CD4-positive, alpha-beta T cell treated with Interleukin-17A for 1 hour (primary cell): ENCODE measurements at regions not wholly inside any gene's neighbourhood (a gene's known extent, or its start where the extent isn't known, plus 50 kb on each side); places are given as distances from the start of the nearest gene placed in this dataset.
"Not testable (repeated sequence)": the region's sequence is repeated elsewhere in the genome, so short reads cannot be mapped to it uniquely, and the experiment has no call there.

Experiments used
- DNase-seq: peaks from one replicate; pipeline ENCODE4 v3.0.0-alpha.2; 2020

DNA sequence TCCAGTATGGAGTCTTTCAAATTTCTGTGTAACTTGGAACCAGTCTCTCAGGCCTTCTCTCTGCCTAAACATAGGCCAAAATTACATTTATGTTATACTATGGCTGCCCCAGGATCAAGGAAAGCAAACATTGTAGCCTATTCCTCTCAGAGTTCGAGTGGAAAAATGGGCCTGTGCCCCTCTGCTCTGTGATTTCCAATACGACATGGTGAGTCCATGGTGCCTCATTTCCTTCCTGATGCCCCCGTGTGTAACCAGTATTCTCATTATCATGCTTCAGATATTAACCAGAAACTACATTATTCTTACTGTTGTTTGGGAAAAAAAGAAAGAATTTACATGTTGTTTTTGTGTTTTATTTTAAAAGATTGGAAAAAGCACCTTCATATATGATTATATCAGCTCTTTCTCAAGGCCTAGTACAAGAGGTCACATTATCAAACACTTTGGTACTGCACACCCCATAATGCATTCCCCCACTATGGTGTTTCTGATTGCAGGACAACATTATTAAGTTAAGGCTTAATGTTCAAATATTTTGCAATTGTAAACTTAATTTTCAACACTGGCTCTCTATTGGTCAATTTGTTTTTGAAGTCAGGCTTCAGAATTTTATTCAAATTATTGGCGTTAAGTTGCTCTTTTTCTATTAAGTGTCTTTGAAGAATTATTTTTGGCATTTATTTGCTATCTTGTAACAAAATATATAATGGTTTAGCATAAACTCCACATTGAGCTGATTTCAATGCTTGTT, 151.8 kb upstream of the SLC27A6 start:
- no peak for DNase-seq

DNA sequence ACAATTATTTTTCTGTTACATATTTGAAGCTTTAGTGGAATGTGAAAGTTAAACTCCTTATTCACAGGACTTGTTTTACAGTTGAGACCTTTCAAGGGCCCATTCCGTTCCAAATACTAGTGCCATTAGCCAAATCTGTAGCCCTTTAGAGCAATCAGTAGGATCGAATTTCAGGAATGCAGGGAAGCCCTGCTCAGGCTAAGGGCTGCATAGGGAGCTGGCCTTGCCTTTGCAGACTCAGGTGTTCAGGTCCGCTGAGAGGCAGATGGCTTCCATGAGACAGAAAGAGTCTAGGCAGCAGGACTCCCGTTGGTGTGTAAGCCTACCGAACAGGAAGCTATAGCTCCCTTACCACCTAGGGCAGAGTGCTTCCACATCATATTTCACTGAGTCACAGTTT, 150.1 kb upstream of the SLC27A6 start:
- DNase-seq, result no peak

DNA sequence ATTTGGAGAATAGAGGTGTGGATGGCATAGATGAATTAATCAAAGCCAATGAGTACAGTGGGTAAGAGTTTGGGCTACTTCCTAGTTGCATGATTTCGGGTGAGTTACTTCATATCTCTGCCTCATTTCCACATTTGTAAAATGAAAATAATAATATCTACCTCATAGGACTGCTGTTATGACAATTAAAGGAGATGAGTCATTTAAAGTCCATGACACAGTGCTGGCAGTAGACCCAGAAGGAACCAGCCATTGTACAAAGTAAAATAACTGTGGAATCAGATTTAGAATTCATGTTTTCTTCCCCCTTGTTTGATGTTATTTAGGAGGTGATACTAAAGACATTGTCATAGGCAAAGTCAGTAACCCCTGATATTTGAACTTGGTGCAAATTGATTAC, 139.5 kb upstream of the SLC27A6 start:
- no peak for DNase-seq

DNA sequence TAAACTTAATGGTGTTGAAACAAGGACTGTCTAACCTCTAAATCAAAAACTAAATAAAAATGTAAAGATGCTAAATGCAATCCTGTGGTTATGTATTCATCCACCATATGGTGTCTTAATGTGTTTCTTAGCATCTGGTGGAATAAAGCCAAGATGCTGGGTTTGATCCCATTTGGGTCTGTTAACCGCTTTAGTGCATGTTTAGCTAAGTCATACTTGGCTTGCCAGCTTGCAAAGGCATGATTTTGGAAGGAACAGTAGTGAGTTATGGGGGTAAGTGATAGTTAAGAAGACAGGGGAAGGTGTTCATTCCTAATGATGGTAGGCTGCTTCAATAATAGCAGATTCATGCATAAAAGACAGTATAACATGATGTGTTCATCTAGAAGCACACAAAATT, 139.0 kb upstream of the SLC27A6 start:
- DNase-seq, result no peak

DNA sequence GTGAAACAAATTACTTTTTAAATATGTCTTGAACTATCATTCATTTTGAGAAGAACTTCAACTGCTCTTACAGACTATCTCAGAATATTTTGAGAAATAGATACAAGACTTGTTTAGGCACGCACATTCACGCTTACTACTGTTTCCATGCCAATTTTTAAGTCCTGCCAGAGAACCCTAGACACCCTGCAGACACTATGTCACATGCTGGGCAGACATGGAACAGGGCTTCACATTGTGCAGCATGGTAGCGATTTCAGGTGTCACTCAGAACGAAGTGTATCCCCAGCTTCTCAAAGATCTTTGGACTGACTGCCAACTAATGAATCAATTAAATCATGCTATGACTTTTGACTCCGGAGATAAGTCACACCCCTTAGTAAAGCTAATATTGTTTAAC, 128.7 kb upstream of the SLC27A6 start:
- DNase-seq, result no peak

DNA sequence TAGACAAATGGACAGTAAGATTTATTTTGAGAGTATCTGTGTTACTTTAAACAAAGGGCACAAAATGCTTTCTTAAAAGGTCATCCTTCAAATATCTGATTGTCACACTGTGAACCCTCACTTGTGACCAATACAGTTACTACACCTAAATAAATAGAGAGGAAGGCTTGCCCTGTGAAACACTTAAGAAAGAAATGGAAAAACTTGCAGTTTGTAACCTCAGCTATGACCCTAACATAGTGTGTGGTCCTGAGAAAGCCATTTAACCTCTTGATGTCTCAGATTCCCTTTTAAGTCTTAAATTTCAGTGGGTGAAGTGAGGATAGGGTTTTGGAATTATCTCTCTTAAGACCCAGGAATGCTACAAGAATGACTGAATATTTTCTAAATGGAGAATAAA, 126.7 kb upstream of the SLC27A6 start:
- no peak for DNase-seq

DNA sequence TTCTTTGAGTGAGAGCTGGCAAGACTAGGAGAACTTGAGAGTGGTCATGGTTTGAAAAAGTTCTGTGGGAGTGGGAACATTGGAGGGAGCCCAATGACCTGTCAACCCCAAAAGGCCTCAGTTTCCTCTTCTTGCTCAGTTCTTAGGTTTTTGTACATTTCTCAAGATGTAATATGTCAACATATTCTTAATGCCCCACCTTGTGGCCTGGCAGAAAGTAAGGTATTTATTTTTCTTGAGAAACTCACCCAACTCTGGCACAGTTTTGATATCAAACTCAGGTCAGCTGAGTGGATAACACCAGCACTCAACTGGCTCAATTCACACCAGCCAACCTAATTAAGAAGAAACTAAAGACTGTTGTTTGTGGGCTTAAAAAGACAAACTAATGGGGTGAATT, 123.0 kb upstream of the SLC27A6 start:
- no peak for DNase-seq

DNA sequence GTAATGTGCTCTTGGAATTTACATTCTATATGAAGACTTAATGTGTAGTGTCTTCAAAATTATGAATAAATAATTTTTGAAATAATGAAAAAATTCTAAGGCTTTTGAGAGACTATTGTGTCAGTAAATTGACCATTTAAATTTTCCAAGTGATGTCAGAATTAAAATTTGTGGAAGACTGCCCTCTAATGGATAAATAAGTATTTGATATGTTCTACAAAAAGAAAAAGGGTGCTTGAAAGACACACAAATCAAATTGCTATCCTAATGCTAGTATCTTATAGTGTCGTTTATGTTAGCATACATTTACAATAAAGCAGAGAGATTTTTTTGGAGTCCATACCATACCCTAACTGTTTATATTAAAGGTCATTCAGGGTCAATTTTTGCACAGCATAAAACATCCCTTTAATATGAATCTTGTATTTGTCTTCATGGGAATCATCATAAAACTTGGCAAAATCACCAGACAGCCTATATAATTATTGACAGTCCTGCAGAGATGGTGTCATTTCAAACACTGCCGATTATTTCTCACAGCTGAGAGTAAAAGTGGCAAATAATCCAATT, 120.8 kb upstream of the SLC27A6 start:
- no peak for DNase-seq

DNA sequence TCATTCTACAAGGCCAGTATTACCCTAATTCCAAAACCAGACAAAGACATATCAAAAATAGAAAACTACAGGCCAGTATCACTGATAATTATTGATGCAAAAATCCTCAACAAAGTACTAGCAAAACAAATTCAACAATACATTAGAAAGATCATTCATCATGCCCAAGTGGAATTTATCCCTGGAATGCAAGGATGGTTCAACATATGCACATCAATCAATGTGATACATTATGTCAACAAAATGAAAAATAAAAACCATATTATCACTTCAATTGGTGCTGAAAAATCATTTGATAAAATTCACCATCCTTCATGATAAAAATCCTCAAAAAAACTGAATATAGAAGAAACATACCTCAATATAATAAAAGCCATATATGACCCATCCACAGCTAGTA, 115.2 kb upstream of the SLC27A6 start:
- no peak for DNase-seq

DNA sequence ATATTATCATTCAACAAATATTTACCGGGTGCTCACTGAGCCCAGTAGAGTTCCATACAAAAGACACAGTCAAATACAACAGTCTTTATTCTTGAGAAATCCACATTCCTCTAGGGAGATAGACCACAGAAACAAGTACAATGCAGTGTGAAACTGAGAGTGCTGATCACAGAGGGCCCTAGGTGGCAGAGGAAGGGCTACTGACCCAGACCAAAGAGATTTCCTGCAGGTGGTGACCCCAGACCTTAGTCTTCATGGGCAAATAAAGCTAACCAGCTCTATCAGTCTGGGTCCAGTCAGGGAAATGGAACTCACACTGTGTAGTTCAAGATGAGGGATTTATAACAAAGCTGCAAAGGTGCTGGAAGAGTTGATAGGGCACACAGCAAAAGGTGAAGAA, 110.4 kb upstream of the SLC27A6 start:
- no peak for DNase-seq

DNA sequence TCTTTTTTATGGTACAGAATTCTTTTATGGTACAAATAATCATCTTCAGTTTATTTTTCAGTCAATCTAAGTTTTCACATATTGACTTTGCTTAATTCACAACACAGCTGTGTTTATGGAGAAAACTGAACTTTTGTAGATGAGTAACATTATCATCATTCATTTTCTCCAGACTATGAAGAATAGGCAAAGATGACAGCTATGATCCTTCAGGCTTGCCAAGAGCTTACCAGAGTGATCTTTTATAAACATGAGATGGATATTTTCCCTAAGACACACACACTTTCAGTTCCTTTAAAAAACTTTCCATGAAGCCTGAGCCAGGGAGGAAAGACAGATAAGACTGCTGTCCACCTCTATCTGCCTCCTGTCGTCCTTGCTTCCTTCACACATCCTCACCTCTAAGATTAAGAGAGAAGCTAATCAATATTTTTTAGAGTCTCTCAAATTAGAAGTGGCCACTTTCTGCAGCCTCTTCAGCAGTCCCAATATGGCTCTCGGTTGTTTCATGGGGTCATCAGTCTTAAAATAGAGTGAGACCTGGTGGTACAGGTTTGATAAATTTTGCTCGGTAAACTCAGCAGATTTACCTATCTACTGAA, 108.1 kb upstream of the SLC27A6 start:
- no peak for DNase-seq

DNA sequence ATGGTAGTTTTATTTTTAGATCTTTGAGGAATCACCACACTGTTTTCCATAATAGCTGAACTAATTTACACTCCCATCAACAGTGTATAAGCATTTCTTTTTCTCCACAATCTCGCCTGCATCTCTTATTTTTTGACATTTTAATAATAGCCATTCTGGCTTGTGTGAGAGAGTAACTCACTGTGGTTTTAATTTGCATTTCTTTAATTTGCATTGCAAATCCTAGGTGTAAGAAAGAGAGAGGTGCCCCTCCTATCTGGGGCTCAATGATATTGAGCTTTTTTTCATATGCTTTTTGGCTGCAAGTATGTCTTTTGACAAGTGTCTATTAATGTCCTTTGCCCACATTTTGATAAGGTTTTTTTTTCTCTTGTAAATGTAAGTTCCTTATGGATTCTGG, 106.3 kb upstream of the SLC27A6 start:
- no peak for DNase-seq

DNA sequence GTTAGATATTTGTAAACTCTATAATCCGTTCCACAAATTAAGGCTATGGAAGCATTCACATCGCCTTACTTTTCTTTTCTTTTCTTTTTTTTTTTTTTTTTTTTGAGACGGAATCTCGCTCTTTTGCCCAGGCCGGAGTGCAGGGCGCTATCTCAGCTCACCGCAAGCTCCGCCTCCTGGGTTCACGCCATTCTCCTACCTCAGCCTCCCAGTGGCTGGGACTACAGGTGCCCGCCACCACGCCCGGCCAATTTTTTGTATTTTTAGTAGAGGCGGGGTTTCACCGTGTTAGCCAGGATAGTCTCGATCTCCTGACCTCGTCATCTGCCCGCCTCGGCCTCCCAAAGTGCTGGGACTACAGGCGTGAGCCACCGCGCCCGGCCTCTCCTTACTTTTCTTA, 104.1 kb upstream of the SLC27A6 start:
- not testable (repeated sequence) for DNase-seq

DNA sequence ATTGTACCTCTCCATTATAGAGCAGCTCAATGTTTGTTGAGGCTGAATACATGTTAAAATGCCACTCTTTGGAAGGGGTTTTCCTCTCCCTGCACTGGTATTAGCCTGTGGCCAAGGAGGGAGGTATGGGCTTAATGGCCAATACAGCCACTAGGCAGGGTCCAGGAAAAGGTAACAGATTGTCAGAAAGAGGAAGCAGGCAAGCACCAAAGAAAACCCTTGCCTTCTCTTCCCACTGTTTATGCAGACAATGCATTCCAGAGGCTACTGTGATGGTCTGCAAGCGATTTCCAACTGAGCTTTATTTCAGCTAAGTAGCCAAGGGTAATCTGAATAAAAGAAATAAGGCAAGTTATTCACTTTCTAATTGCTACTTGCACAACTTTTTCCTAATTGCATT, 95.3 kb upstream of the SLC27A6 start:
- no peak for DNase-seq

DNA sequence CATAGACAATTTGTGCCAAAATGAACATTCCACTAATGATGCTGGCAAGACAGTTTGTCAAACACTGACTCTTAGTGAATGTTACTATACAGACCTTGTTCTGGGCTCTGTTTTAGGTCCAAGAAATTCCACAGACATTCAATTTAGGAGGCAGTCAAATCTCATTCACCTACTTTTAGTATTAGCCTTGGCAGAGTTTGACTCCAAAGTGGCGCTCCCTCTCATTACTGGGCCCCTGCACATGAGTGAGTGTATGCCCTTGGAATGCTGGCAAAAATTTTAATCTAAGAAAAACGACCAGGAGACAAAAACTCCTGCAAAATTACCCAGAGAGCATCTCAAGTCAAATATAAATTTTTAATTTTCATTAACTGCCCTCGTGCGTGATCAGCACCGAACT, 94.9 kb upstream of the SLC27A6 start:
- no peak for DNase-seq

DNA sequence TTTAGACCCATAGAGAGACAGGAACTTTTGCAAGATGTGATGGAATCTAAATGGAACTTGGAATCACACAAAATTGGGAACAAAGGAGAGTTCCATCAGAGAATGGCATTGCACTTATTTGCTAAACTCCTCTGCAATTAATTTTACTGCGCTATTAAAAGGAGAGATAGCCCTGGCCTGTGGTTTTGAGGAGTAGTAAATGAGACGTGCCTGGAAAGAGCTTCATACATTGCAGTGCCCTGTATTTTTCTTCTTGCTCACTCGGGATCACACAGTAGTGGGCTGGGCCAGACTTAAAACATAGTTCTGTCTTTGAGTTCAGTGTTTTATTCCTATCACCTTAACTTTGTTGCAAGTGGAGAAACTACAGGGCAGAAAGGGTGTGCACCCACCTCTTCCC, 94.4 kb upstream of the SLC27A6 start:
- no peak for DNase-seq

DNA sequence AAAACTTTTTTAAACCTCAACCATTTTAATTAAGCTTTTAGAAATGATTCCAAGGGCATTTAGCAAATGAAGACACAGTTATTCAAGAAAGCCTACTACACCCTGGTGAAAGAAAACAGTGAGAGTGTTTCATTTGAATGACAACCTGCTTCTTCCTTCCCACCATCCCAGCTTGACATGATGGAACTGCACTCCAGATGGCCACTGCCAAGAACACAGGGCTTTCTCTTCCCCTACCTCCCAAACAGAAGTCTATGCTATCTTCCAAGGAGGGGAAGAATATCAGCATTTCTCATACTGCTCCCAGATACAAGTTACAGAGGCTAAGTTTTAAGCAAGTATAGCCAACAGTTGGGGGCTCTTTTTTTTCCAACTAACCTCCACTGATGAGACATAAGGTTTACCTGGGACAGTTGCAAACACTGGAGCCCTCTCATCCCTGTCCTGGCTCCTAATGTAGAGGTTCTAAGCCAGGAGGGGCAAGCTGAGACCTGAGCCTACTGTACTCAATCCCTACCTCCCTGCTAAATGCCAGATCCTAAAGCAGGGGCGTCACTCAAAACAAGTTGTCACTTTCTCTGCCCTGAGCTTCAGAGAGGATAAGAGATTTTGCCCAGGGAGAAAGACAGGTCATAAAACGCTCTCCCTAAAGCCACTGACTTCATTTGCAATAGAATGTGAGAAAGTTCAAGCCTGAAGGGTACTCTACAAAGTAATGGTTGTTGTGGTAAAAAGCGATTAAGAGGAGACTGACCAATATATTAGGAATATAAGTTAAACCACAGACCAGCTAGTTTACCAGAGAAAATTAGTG, 88.5 kb upstream of the SLC27A6 start:
- DNase-seq, result no peak

DNA sequence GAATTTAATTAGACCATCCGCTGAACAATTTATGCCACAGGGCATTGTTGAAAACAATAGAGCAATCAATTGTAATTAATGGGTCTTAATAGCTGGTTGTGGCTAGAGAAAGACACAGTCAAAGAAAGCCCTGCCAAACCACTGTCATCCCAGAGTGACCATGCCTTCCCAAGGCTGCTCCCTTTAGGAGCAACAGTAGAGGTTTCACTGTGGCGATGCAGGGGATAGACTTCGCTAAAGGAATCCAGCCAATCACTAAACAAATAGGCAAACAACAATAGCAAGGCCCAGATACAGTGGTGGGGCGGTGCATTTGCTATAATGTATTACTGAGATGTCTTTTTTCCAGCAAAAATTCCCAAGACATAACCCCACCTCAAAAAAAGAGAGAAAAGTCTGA, 87.8 kb upstream of the SLC27A6 start:
- DNase-seq, result no peak

DNA sequence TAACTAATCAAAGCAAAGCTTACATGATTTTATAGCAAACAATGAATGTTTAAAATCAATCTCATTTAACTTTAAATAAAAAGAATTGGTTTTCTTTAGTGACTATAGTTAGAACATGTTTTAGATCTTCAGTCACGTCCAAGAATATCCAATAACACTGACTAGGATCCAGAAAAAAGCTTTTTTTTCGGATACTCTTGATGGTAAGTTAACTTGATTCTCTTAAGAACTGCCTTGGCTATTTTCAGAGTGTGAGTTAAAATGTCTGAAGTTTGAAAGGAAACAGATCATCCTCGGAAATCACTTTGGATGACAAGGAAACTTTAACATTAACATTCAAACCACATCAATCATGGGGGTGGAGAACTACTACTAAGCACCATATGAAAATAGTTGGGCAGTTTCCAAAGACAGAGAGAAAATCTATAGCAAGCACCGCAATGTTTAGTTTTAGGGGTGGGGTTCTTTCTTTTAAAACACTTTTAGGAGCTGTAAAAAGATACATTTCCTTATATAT, 83.7 kb upstream of the SLC27A6 start:
- DNase-seq, result no peak

DNA sequence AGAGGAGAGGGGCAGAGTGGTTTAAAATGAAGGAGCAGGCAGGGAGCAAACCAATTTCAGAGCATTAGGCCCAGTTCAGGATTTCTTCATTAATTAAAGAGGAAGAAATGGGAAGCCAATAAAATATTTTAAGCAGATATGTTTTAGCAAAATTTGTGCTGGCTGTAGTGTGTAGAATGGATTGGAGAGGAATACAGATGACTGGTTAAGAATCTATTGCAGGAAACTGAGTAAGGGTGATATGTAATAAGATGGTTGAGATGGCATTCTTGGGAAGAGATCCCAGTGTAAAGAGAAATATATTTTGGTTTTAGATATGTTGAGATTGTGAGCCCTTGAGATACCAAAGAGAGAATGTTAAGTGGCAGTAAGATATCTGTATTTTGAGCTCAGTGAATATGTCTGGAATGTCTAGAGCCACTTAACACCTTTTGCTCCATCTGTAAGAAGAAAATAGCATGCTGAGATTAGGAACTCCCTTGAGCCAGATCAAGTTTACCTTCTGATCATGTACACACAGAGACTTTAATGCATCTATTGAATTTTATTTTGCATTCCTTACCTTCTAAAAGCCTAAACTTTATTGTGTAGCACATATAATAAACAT, 79.5 kb upstream of the SLC27A6 start:
- DNase-seq, result no peak

DNA sequence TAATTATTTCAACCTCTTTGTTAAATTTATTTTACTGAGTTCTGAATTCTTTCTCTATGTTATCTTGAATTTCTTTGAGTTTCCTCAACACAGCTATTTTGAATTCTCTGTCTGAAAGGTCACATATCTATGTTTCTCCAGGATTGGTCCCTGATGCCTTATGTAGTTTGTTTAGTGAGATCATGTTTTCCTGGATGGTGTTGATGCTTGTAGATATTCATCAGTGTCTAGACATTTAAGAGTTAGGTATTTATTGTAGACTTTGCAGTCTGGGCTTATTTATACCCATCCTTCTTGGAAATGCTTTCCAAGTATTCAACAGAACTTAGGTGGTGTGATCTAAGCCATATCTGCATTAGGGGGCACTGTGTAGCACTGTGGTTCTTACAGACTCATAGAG, 70.2 kb upstream of the SLC27A6 start:
- DNase-seq, result no peak

DNA sequence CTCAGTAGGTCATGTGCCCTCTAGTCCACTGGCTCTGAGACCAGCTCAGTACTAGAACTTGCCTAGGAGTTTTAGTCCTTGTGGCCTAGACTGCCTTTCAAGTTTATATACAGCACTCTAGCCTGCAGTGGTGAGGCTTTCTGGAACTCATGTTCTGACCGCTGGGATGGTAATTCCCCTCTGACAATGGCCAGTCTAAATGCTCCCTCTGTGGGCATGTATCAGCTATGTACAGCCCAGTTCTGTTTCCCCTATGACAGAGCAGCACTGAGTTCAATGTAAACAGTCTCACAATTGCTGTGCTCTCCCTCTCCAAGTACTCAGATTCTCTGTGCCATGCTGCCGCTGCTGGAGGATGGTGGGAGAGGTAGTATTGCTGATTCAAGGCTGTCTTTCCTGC, 68.6 kb upstream of the SLC27A6 start:
- DNase-seq, result no peak

DNA sequence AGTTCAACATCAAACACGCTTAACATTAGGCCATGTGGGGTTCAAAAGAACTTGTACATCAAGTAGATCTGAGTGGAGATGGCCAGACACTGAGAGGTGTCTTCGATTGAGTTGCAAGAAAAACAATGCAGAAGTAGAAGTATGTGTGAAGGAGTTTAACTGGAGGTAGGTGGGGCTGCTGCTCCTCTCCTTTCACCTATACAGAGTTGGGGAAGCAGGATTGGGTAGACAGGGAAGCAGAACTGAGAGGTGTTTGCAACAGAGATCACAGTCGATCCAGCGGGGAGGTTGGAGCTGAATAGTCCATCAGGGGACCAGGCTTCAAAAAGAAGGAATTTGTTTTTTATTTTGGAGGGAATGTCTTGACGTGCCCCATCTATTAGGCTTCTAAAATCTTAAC, 61.7 kb upstream of the SLC27A6 start:
- DNase-seq, result no peak
